DMS53 treated with DMSO at 0.1 percent for 48 hours (cell line): ENCODE measurements at regions not wholly inside any gene's neighbourhood (a gene's known extent, or its start where the extent isn't known, plus 50 kb on each side); places are given as distances from the start of the nearest gene placed in this dataset.

ENCODE experiments used
- DNase-seq: peaks from one replicate; lab custom pipeline; 2025; ENCODE audit not compliant: unreplicated experiment; lab: John Stamatoyannopoulos, UW

GRCh38 chr2:46831051-46831868 lies 84.3 kb downstream of the MCFD2 start:
- DNase-seq, result no peak

GRCh38 chr2:46829231-46829995 lies 86.2 kb downstream of the MCFD2 start:
- DNase-seq, result no peak

DNA sequence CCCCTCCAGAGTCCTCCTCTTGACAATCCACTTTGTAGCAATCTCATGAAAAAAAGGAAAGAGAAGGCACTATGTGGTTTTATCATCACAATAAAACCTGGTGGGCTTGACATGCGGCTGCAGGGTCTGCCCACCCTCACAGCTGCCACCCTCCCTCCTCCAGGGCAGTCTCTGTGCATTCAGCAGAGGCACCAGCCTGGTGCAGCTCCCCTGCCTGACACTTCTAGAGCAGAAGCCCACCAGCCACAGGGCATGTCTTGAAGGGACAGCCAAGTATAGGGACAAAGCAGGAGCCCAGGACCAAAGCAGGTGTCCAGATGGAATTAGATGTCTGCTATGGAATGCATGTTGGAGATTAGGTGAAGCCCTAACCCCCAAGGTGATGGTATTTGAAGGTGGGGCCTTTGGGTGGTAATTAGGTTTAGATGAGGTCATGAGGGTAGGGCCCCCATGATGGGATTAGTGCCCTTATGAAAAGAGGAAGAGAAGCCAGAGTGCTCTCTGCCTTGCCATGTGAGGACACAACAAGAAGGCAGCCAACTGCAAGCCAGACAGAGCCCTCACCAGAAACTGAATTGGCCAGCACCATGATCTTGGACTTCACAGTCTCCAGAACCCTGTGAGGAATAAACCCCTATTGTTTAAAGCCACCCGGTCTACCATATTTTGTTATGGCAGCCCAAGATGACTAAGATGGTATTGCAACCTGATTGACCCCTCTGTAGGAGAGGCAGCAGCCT lies 86.9 kb downstream of the MCFD2 start:
- DNase-seq, result no peak

DNA sequence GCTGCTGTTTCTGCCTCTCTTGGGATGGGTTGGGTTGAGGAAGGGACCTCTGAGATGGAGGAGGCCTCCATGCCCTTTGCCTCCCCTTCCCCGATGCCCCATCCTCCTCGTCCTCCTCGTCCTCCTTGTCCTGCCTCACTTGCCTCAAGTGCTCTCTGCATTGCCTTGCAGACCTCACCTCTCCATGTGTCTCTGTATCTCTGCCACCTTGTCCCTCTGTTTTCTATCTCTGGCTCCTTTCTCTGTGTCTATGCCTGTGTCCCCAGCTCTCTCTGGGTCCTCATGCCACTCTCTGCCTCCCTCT lies 87.5 kb downstream of the MCFD2 start:
- no peak for DNase-seq

GRCh38 chr2:46827274-46828134 lies 88.1 kb downstream of the MCFD2 start:
- DNase-seq, result no peak

- no peak for DNase-seq
These were observed 88.9 kb downstream of the MCFD2 start for GRCh38 chr2:46826569-46827245.

- no peak for DNase-seq
These were observed 89.6 kb downstream of the MCFD2 start for GRCh38 chr2:46825939-46826568.

- DNase-seq, result no peak
These were observed 90.2 kb downstream of the MCFD2 start for GRCh38 chr2:46825231-46825938.

GRCh38 chr2:46824611-46825010 lies 91.0 kb downstream of the MCFD2 start:
- no peak for DNase-seq

GRCh38 chr2:46821600-46821999 lies 94.0 kb downstream of the MCFD2 start:
- DNase-seq, result no peak

DNA sequence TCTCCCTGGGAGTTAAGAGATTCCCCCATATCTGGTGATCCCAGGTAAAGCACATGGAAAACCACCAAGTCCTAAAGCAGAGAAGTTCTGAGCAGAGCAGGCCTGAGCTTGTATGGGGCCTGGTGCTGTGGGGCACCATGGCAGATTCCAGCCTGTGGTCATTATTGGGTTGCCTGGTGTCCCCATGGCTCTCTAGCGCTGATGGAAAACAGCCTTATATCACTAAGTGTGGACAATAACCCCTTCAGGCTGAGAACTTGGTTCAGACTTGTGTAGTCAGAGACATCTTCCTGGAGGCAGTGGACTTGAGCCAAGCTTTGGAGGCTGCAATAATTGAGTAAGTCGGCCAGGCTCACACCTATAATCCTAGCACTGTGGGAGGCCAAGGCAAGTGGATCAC lies 96.8 kb downstream of the MCFD2 start:
- DNase-seq, result no peak

GRCh38 chr2:46818141-46818621 lies 97.4 kb downstream of the MCFD2 start:
- DNase-seq, result no peak

DNA sequence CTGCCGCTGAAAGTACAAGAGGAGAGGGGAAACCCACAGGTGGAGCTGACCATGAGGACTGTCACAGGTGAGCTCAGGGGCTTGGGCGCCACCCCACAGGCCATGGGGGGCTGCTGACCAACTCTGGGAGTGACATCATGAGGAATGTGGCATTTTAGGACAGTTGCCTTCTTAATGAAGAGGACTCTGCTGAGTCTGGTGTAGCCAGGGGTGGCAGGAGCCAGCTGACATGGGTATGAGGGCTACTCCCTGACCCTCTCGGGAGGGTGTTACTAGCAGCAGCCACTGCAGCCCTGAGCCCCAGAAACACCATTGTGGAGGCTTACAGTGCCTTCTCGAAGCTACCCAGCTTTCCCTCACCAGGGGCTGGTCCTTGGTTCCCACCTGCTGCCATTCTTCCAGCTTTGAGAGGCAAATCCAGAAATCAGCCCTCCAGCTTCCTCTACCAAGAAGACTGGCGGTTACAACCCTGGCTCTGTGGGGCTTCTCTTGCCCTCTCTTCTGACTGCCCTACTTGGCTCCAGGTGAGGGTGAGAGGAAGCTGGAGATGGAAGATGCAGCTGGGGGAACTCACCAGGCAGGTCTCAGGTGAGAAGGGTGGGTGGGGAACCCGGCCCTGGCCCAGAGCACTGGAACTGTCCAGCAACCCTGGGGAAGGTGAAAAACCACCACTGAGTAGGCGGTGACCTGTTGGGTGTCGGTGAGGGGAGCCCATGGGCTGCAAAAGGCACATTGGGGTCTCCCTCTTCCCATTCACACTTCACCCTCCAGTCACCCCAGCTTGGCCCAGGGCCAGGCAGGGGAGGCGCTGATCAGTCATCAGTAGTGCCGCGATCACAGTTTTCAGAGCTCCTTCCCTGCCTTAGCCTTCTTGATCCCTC lies 98.5 kb downstream of the MCFD2 start:
- DNase-seq, result no peak

DNA sequence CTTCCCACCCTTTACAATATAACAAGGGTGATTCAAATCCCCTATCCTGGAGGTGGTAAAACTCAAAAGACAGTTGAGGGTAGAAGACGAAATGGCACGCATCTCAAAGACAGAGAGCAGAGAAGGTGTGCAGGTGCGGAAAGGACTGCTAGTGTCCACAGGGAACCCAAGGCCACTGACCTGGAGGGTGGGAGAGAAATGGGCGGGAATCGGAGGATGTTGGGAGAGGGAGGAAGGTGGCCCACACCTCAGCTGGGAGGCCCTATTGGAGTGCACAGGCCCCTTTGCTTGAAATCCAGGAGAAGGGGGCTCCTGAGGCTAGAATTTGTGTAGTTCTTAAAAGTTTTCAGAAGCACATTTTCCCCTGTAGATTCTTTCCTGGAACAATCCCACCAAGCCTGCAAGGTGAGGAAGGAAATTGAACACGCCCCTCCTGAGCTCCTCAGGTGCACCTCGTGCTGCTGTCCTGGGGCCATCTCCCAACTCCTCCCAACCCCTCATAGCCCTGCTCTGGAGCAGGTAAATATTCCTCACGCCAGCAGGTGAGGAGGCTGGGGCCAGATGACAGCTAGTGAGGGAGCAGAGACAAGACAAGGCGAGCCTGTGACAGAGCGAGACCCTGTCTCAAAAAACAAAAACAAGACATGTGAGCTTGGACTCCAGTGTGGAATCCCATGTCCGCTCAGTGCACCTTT lies 99.3 kb downstream of the MCFD2 start:
- DNase-seq, result no peak

GRCh38 chr2:46815121-46815802 lies 100.3 kb downstream of the MCFD2 start:
- DNase-seq, result no peak

DNA sequence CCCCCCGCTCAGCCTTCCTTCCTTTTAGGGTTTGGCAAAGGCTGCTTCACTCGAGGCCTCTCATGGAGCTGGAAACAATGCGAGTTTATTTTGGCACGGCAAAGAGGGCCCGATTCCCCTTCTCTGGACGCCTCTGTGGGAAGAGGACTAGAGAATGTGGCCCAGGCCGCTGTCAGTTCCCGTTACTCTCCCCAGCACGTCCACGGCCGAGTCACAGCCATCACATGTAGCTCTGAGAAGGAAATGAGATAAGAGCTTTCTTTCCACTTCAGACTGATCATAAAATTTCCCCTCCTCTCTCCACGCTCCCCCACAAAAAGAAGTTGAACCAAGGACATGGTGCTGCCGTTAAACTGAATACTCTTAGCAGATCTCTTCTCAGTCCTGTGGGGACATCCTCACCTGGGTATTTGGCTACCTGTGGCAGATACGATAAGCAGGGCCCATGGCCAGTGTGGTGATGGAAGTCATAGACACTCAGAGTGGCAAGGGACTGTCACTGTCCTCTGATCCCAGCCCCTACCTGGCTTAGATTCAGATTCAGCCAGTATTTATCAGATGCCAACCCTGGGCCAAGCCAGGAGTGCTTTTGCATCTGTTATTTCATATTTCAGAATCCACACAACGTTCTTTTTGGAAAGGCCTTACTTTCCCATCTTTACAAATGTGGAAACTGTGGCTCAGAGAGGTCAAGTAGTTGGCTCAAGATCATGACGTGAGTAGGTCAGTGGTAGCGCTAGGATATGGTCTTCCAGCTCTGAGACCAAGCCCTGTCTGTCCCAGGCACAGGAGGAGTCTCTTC lies 101.2 kb downstream of the MCFD2 start:
- no peak for DNase-seq
